HCT116 (cell line): ENCODE measurements at regions not wholly inside any gene's neighbourhood (a gene's known extent, or its start where the extent isn't known, plus 50 kb on each side); places are given as distances from the start of the nearest gene placed in this dataset.

Experiments
- ATAC-seq: fragments of 200-7000 bp; cut with Tn5 transposase; 2 replicates; pipeline ENCODE4 v1.9.1; 2020; ENCODE audit warnings: mild to moderate bottlenecking, moderate library complexity
- BruUV-seq: library from RNA; stranded (reverse); fragments of 400-500 nt; replicated peaks from 2 replicates; lab custom pipeline; 2021; lab: Mats Ljungman, UMichigan
- CTCF ChIA-PET: fragments of 300-600 bp; sonication (Branson Sonifier 250); formaldehyde crosslinking; loops from one replicate; lab custom pipeline; 2021; ENCODE audit warnings: antibody characterized with exemption; lab: Charles Lee
- POLR2A ChIA-PET: fragments of 300-600, 350-600 bp; sonication (Branson Sonifier 250); formaldehyde crosslinking; loops from one replicate; lab custom pipeline; 2021; ENCODE audit warnings: antibody characterized with exemption; lab: Charles Lee
- RAD21 ChIA-PET, 2 experiments: fragments of 300-600 bp; sonication (Branson Sonifier 250); formaldehyde crosslinking; loops; one replicate each; lab custom pipeline; 2023; ENCODE audit warnings: low total read pairs in 2 of 2; ENCODE audit not compliant: uncharacterized antibody in 2 of 2, unreplicated experiment in 2 of 2, low non-redundant PET in 1 of 2; lab: Charles Lee
- DNase-seq: peaks from one replicate; pipeline ENCODE4 v3.0.0-alpha.2; 2010; ENCODE audit warnings: low read depth, low spot score
- H2AFZ ChIP-seq: fragments of 200-600 bp; shearing (Covaris generic), sonication (generic); 2 replicates; pipeline ENCODE4 v1.6.1; 2017; ENCODE audit warnings: low read depth, mixed run types, mixed read lengths, antibody characterized with exemption, low read length; ENCODE audit not compliant: poor library complexity, severe bottlenecking
- H3K27ac ChIP-seq: 2 replicates; pipeline ENCODE4 v1.5.1; 2012; ENCODE audit warnings: low read depth, low read length
- H3K27me3 ChIP-seq: fragments of 200-600 bp; sonication (generic); 2 replicates; pipeline ENCODE4 v1.6.1; 2016; ENCODE audit warnings: mixed run types, low read length, mixed read lengths; ENCODE audit not compliant: insufficient read depth
- H3K36me3 ChIP-seq, 2 experiments: fragments of 200-500 bp in 1 of 2; fragments of 200-600 bp in 1 of 2; sonication (Bioruptor generic) in 1 of 2; sonication (generic) in 1 of 2; 2 replicates each; pipeline versions ENCODE4 v1.5.1 to v1.6.1; 2014 to 2016; ENCODE audit warnings: low read length in 2 of 2, inconsistent platforms in 1 of 2, mixed read lengths in 1 of 2, mixed run types in 1 of 2; ENCODE audit not compliant: insufficient read depth in 2 of 2, control insufficient read depth in 1 of 2
- H3K4me1 ChIP-seq, 2 experiments: fragments of 200-600 bp in 1 of 2; sonication (generic) in 1 of 2; 2 replicates each; pipeline versions ENCODE4 v1.5.1 to v1.6.1; 2012 to 2017; ENCODE audit warnings: low read length in 2 of 2, inconsistent platforms in 1 of 2, mild to moderate bottlenecking in 1 of 2, mixed read lengths in 1 of 2, mixed run types in 1 of 2, moderate library complexity in 1 of 2; ENCODE audit not compliant: insufficient read depth in 2 of 2, control insufficient read depth in 1 of 2
- H3K4me2 ChIP-seq: fragments of 200-600 bp; sonication (generic); 2 replicates; pipeline ENCODE4 v1.6.1; 2017; ENCODE audit warnings: mixed run types, low read length, mixed read lengths
- H3K4me3 ChIP-seq, 2 experiments: fragments of 200-600 bp in 1 of 2; sonication (generic) in 1 of 2; replicated peaks in 1 of 2; 2 replicates each; pipeline ENCODE4 v1.5.1; 2011 to 2016; ENCODE audit warnings: low read length in 2 of 2, control low read depth in 1 of 2, low read depth in 1 of 2, mild to moderate bottlenecking in 1 of 2, mixed read lengths in 1 of 2, mixed run types in 1 of 2
- H3K79me2 ChIP-seq: fragments of 200-600 bp; sonication (generic); 2 replicates; pipeline ENCODE4 v1.6.1; 2017; ENCODE audit warnings: mild to moderate bottlenecking, mixed run types, low read length, moderate library complexity, mixed read lengths; ENCODE audit not compliant: insufficient read depth
- H3K9ac ChIP-seq: fragments of 200-600 bp; sonication (generic); 2 replicates; pipeline ENCODE4 v1.6.1; 2016; ENCODE audit warnings: low read length, mixed read lengths
- H3K9me2 ChIP-seq: fragments of 200-600 bp; sonication (generic), shearing (Covaris generic); 2 replicates; pipeline ENCODE4 v1.6.1; 2017; ENCODE audit warnings: mixed run types, mild to moderate bottlenecking, moderate library complexity; ENCODE audit not compliant: insufficient read depth
- H3K9me3 ChIP-seq, 2 experiments: fragments of 200-500 bp in 1 of 2; fragments of 200-600 bp in 1 of 2; sonication (Bioruptor generic) in 1 of 2; sonication (generic) in 1 of 2; 2 replicates each; pipeline ENCODE4 v1.6.1; 2014 to 2017; ENCODE audit warnings: low read length in 2 of 2, mixed read lengths in 2 of 2, inconsistent platforms in 1 of 2, low read depth in 1 of 2, mild to moderate bottlenecking in 1 of 2, mixed run types in 1 of 2, moderate library complexity in 1 of 2; ENCODE audit not compliant: control insufficient read depth in 1 of 2, insufficient read depth in 1 of 2
- H4K20me1 ChIP-seq: fragments of 200-600 bp; sonication (generic), shearing (Covaris generic); 2 replicates; pipeline ENCODE4 v1.6.1; 2017; ENCODE audit warnings: mixed run types, mild to moderate bottlenecking, moderate library complexity; ENCODE audit not compliant: insufficient read depth
- CEBPB ChIP-seq: IDR thresholded peaks from 2 replicates; pipeline ENCODE4 v1.6.1; 2012; ENCODE audit warnings: low read depth
- EGR1 ChIP-seq: IDR thresholded peaks from 2 replicates; pipeline ENCODE4 v1.6.1; 2012; ENCODE audit warnings: low read depth
- EZH2 ChIP-seq: fragments of 200-600 bp; sonication (generic); IDR thresholded peaks from 2 replicates; pipeline ENCODE4 v1.6.1; 2017; ENCODE audit warnings: antibody characterized with exemption, mixed run types
- EZH2phosphoT487 ChIP-seq: fragments of 200-600 bp; IDR thresholded peaks from 2 replicates; pipeline ENCODE4 v1.6.1; 2018; ENCODE audit warnings: antibody characterized with exemption, borderline replicate concordance
- FOSL1 ChIP-seq: IDR thresholded peaks from 2 replicates; pipeline ENCODE4 v1.6.1; 2012; ENCODE audit warnings: low read depth
- POLR2A ChIP-seq: IDR thresholded peaks from 2 replicates; pipeline ENCODE4 v1.7.0; 2011; ENCODE audit warnings: borderline replicate concordance; ENCODE audit not compliant: insufficient read depth, insufficient read length; ENCODE audit errors: extremely low read depth
- POLR2AphosphoS5 ChIP-seq: IDR thresholded peaks from 2 replicates; pipeline ENCODE4 v1.6.1; 2011; ENCODE audit warnings: mild to moderate bottlenecking, low read depth, low read length, moderate library complexity
- RAD21 ChIP-seq: IDR thresholded peaks from 2 replicates; pipeline ENCODE4 v1.6.1; 2012; ENCODE audit warnings: low read depth, mild to moderate bottlenecking
- SIN3A ChIP-seq: IDR thresholded peaks from 2 replicates; pipeline ENCODE4 v1.6.1; 2012; ENCODE audit warnings: low read depth
- SP1 ChIP-seq: IDR thresholded peaks from 2 replicates; pipeline ENCODE4 v1.6.1; 2012; ENCODE audit warnings: low read depth
- SRF ChIP-seq: IDR thresholded peaks from 2 replicates; pipeline ENCODE4 v1.6.1; 2012; ENCODE audit warnings: low read depth
- TCF7L2 ChIP-seq: IDR thresholded peaks from 2 replicates; pipeline ENCODE4 v1.7.0; 2011; ENCODE audit warnings: borderline replicate concordance, inconsistent platforms; ENCODE audit not compliant: insufficient read depth, insufficient read length; ENCODE audit errors: extremely low read depth
- ZFX ChIP-seq: fragments of 450-650 bp; IDR thresholded peaks from 2 replicates; pipeline ENCODE4 v1.6.1; 2017
- ZNF274 ChIP-seq: fragments of 200-500 bp; sonication (Bioruptor generic); IDR thresholded peaks from 2 replicates; pipeline ENCODE4 v1.6.1; 2014; ENCODE audit warnings: mild to moderate bottlenecking, low read depth, low read length, inconsistent platforms
- intact Hi-C: fragments of 100-400 bp; cut with micrococcal nuclease; formaldehyde crosslinking; loops from 2 replicates; pipeline ENCODE4 v1.10.0; 2022
- TF ChIP-seq, protein P1 (sequence below): IDR thresholded peaks from 2 replicates; pipeline ENCODE4 v1.6.1; 2011; ENCODE audit warnings: mild to moderate bottlenecking, low read length, moderate library complexity; ENCODE audit not compliant: insufficient replicate concordance; ENCODE audit errors: extremely low read depth
- TF ChIP-seq, protein P2 (sequence below): IDR thresholded peaks from 2 replicates; pipeline ENCODE4 v1.6.1; 2012
- TF ChIP-seq, protein P3 (sequence below): IDR thresholded peaks from 2 replicates; pipeline ENCODE4 v1.6.1; 2012; ENCODE audit warnings: low read depth

DNA sequence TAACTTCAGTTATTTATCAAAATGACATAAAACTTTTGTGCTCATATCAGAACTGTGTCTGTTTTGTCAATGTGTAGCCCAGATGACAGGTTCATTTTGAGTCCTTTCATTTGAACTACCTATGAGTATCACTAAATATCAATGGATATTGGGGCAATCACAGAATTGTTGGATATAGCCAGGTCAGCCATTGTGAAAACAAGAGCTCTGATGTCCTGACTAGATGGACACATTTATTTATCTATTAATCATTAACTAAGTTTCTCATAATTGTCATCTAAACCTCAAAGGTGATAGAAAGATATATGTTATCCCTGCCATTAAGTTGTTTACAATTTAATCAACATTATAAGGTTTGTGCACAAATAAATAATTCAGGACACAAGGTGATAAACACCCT, 638.3 kb upstream of the GRIA3 start:
- TF ChIP-seq ZNF274 (no peak), FOSL1 (no peak), EZH2phosphoT487 (no peak), POLR2A (no peak), ZFX (no peak), SIN3A (no peak), RAD21 (no peak), CEBPB (no peak), SRF (no peak), EGR1 (no peak), EZH2 (no peak), SP1 (no peak), TCF7L2 (no peak), POLR2AphosphoS5 (no peak)
- TF ChIP-seq, protein P1, sequence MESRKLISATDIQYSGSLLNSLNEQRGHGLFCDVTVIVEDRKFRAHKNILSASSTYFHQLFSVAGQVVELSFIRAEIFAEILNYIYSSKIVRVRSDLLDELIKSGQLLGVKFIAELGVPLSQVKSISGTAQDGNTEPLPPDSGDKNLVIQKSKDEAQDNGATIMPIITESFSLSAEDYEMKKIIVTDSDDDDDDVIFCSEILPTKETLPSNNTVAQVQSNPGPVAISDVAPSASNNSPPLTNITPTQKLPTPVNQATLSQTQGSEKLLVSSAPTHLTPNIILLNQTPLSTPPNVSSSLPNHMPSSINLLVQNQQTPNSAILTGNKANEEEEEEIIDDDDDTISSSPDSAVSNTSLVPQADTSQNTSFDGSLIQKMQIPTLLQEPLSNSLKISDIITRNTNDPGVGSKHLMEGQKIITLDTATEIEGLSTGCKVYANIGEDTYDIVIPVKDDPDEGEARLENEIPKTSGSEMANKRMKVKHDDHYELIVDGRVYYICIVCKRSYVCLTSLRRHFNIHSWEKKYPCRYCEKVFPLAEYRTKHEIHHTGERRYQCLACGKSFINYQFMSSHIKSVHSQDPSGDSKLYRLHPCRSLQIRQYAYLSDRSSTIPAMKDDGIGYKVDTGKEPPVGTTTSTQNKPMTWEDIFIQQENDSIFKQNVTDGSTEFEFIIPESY: no peak
- TF ChIP-seq, protein P2, sequence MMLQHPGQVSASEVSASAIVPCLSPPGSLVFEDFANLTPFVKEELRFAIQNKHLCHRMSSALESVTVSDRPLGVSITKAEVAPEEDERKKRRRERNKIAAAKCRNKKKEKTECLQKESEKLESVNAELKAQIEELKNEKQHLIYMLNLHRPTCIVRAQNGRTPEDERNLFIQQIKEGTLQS: no peak
- TF ChIP-seq, protein P3, sequence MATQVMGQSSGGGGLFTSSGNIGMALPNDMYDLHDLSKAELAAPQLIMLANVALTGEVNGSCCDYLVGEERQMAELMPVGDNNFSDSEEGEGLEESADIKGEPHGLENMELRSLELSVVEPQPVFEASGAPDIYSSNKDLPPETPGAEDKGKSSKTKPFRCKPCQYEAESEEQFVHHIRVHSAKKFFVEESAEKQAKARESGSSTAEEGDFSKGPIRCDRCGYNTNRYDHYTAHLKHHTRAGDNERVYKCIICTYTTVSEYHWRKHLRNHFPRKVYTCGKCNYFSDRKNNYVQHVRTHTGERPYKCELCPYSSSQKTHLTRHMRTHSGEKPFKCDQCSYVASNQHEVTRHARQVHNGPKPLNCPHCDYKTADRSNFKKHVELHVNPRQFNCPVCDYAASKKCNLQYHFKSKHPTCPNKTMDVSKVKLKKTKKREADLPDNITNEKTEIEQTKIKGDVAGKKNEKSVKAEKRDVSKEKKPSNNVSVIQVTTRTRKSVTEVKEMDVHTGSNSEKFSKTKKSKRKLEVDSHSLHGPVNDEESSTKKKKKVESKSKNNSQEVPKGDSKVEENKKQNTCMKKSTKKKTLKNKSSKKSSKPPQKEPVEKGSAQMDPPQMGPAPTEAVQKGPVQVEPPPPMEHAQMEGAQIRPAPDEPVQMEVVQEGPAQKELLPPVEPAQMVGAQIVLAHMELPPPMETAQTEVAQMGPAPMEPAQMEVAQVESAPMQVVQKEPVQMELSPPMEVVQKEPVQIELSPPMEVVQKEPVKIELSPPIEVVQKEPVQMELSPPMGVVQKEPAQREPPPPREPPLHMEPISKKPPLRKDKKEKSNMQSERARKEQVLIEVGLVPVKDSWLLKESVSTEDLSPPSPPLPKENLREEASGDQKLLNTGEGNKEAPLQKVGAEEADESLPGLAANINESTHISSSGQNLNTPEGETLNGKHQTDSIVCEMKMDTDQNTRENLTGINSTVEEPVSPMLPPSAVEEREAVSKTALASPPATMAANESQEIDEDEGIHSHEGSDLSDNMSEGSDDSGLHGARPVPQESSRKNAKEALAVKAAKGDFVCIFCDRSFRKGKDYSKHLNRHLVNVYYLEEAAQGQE: no peak
- BruUV-seq: no TSS peak
- no peak for ATAC-seq
- Histone ChIP-seq H3K9me3 (no peaks in the 10 kb centered on the region), H3K4me3 (no peak overlapping the region), H3K27me3 (no peaks in the 10 kb centered on the region), H3K36me3 (no peaks in the 10 kb centered on the region), H4K20me1 (no peaks in the 10 kb centered on the region), H2AFZ (no peak overlapping the region), H3K9me2 (no peaks in the 10 kb centered on the region), H3K4me2 (no peak overlapping the region), H3K9ac (no peak overlapping the region), H3K79me2 (no peaks in the 10 kb centered on the region), H3K4me1 (no peaks in the 10 kb centered on the region), H3K27ac (no peak overlapping the region)
- POLR2A ChIA-PET: no interaction called here
- RAD21 ChIA-PET: no interaction called here
- CTCF ChIA-PET: no interaction called here
- no peak for DNase-seq
- intact Hi-C loops: no loop called here
